Mesendoderm (in vitro differentiated cells): ENCODE measurements at regions not wholly inside any gene's neighbourhood (a gene's known extent, or its start where the extent isn't known, plus 50 kb on each side); places are given as distances from the start of the nearest gene placed in this dataset.

ENCODE experiments used
- DNase-seq: peaks from one replicate; pipeline ENCODE4 v3.0.0; 2013
- H2AK5ac ChIP-seq: 2 replicates; pipeline ENCODE4 v1.6.1; 2013; ENCODE audit warnings: low read length, inconsistent platforms
- H2BK120ac ChIP-seq: 2 replicates; pipeline ENCODE4 v1.6.1; 2013; ENCODE audit warnings: low read depth, mild to moderate bottlenecking, low read length, moderate library complexity, mixed read lengths
- H2BK15ac ChIP-seq: replicated peaks from 2 replicates; pipeline ENCODE4 v1.6.1; 2013; ENCODE audit warnings: low read depth, mild to moderate bottlenecking, moderate library complexity
- H2BK5ac ChIP-seq: 2 replicates; pipeline ENCODE4 v1.6.1; 2013; ENCODE audit warnings: low read length, inconsistent platforms
- H3K18ac ChIP-seq: 2 replicates; pipeline ENCODE4 v1.6.1; 2013; ENCODE audit warnings: mild to moderate bottlenecking, low read length, mixed read lengths
- H3K23ac ChIP-seq: one replicate; pipeline ENCODE4 v1.6.1; 2013; ENCODE audit warnings: low read length
- H3K27ac ChIP-seq: 2 replicates; pipeline ENCODE4 v1.5.1; 2013; ENCODE audit warnings: low read depth, mild to moderate bottlenecking, inconsistent platforms, low read length, moderate library complexity
- H3K27me3 ChIP-seq: 2 replicates; pipeline ENCODE4 v1.6.1; 2013; ENCODE audit warnings: low read length, control low read depth, mild to moderate bottlenecking, inconsistent platforms; ENCODE audit not compliant: insufficient read depth, poor library complexity
- H3K36me3 ChIP-seq: 2 replicates; pipeline ENCODE4 v1.6.1; 2013; ENCODE audit warnings: low read length, inconsistent platforms; ENCODE audit not compliant: control insufficient read depth, insufficient read depth
- H3K4ac ChIP-seq: one replicate; pipeline ENCODE4 v1.6.1; 2013; ENCODE audit warnings: low read depth, mild to moderate bottlenecking, low read length, moderate library complexity
- H3K4me1 ChIP-seq: 2 replicates; pipeline ENCODE4 v1.6.1; 2013; ENCODE audit warnings: low read depth, low read length, inconsistent platforms; ENCODE audit not compliant: control insufficient read depth
- H3K4me2 ChIP-seq: 2 replicates; pipeline ENCODE4 v1.6.1; 2013; ENCODE audit warnings: low read length
- H3K4me3 ChIP-seq: 2 replicates; pipeline ENCODE4 v1.5.1; 2013; ENCODE audit warnings: mild to moderate bottlenecking, low read length
- H3K56ac ChIP-seq: one replicate; pipeline ENCODE4 v1.6.1; 2013; ENCODE audit warnings: low read length
- H3K79me1 ChIP-seq: 2 replicates; pipeline ENCODE4 v1.6.1; 2013; ENCODE audit warnings: low read length, inconsistent platforms
- H3K79me2 ChIP-seq: 2 replicates; pipeline ENCODE4 v1.6.1; 2013; ENCODE audit warnings: mild to moderate bottlenecking, low read length; ENCODE audit not compliant: control insufficient read depth, insufficient read depth
- H3K9ac ChIP-seq: 2 replicates; pipeline ENCODE4 v1.6.1; 2013; ENCODE audit warnings: low read length, inconsistent platforms
- H4K5ac ChIP-seq: one replicate; pipeline ENCODE4 v1.6.1; 2013; ENCODE audit warnings: low read length
- H4K8ac ChIP-seq: one replicate; pipeline ENCODE4 v1.6.1; 2013; ENCODE audit warnings: low read depth, mild to moderate bottlenecking, control low read depth, low read length, moderate library complexity
- WGBS: extraction: QIAGEN DNeasy Blood & Tissue Kit; methylation state at CpG from one replicate; pipeline ENCODE4 v1.1.7; 2013; ENCODE audit warnings: low lambda C conversion rate, missing lambda C conversion rate; ENCODE audit not compliant: insufficient coverage; ENCODE audit errors: extremely low coverage; 5-methylcytosine and 5-hydroxymethylcytosine counted together

DNA sequence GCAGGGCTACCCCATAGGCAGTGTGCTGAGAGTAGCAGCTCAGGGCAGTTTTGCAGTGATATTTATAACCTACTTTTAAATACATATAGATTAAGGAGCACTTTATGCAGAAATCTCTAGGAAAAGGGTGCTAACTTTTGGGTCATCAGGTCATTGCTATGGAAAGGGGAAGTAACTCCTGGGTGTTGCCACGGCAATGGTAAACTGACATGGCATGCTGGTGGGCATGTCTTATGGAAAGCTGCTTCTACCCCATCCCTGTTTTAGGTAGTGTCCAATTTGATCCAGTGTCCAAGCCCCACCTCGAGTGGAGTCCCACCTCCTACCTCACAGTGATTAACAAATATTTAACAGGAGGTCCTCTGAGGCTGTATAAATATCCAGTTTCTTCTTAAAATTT, 56.8 kb upstream of the XPA start:
- H3K4me2 ChIP-seq, result no peak overlapping the region
- no peak overlapping the region for H4K8ac ChIP-seq
- H3K9ac ChIP-seq, result no peak overlapping the region
- H3K79me2 ChIP-seq, result no peaks in the 10 kb centered on the region
- H2BK15ac ChIP-seq, result no peak overlapping the region
- H3K36me3 ChIP-seq, result no peaks in the 10 kb centered on the region
- WGBS, result no CpG with 5 or more reads among the region's 2 CpGs
- no peak overlapping the region for H2BK5ac ChIP-seq
- no peak overlapping the region for H2AK5ac ChIP-seq
- no peak overlapping the region for H3K18ac ChIP-seq
- H3K79me1 ChIP-seq, result no peaks in the 10 kb centered on the region
- DNase-seq, result no peak
- no peaks in the 10 kb centered on the region for H3K4me1 ChIP-seq
- H3K4me3 ChIP-seq, result no peak overlapping the region
- no peak overlapping the region for H3K27ac ChIP-seq
- H3K23ac ChIP-seq, result no peak overlapping the region
- no peak overlapping the region for H3K4ac ChIP-seq
- H3K27me3 ChIP-seq, result no peaks in the 10 kb centered on the region
- H2BK120ac ChIP-seq, result no peak overlapping the region
- no peak overlapping the region for H3K56ac ChIP-seq
- H4K5ac ChIP-seq, result no peak overlapping the region

DNA sequence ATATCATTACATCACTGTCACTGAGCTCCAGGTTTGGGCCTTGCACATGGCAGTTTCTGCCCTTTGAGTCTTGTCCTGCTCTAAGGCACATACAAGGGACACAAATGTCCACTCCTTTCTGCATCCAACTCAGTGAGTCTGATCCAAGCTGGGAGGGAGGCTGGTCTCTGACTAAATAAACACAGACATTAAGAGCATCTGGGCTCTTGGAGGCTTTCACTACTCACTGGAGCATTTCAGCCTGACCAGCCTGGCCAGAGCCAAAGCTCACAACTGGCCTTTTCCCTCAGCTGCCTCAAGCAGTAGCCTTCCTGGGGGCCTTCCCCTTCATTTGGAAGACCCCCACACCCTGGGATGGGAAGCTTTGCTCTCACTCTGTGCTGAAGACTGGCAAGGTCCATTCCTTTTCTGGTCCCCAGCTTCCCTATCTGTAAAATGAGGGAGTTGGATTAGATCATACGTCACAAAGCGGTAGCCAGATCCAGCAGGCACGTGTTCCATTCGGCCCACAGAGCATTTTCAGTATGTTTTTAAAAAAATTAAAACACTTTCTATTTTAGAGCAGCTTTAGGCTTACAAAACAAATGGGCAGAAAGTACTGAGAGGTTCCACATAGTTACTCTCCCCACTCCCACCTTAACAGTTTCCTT, 58.6 kb upstream of the XPA start:
- H4K8ac ChIP-seq, result no peak overlapping the region
- no peak overlapping the region for H3K18ac ChIP-seq
- H3K4me1 ChIP-seq, result no peaks in the 10 kb centered on the region
- H3K56ac ChIP-seq, result no peak overlapping the region
- H3K79me1 ChIP-seq, result no peaks in the 10 kb centered on the region
- no CpG with 5 or more reads among the region's 4 CpGs for WGBS
- no peaks in the 10 kb centered on the region for H3K27me3 ChIP-seq
- no peak overlapping the region for H2BK15ac ChIP-seq
- H4K5ac ChIP-seq, result no peak overlapping the region
- H3K36me3 ChIP-seq, result no peaks in the 10 kb centered on the region
- H3K4ac ChIP-seq, result no peak overlapping the region
- H2BK5ac ChIP-seq, result no peak overlapping the region
- H3K23ac ChIP-seq, result no peak overlapping the region
- H2BK120ac ChIP-seq, result no peak overlapping the region
- no peak overlapping the region for H3K27ac ChIP-seq
- no peak overlapping the region for H3K4me2 ChIP-seq
- no peak for DNase-seq
- H3K79me2 ChIP-seq, result no peaks in the 10 kb centered on the region
- no peak overlapping the region for H2AK5ac ChIP-seq
- H3K4me3 ChIP-seq, result no peak overlapping the region
- H3K9ac ChIP-seq, result no peak overlapping the region

DNA sequence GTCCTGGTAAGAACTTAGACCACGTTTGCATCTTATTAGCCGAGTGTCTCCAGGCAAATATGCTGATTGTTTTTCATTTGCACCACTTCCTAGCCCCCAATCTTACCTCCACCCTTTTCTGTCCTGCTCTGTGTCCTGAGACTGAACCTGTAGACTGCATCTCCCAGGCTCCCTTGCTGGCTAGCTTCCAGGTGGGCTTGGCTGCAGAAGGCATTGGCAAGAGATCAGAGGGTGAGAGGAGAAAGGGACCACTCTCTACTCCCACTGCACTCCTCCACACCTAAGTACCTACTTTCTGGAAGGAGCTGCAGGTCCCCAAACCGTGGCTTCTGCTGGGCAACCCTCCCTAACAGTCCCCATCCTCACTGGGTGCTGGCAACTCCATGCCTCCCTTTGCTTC, 59.9 kb upstream of the XPA start:
- H3K56ac ChIP-seq, result no peak overlapping the region
- H2BK5ac ChIP-seq, result no peak overlapping the region
- no peak overlapping the region for H3K4me2 ChIP-seq
- no peak overlapping the region for H3K18ac ChIP-seq
- no peak overlapping the region for H3K4ac ChIP-seq
- no peak overlapping the region for H3K27ac ChIP-seq
- DNase-seq, result no peak
- WGBS, result no CpG with 5 or more reads among the region's 3 CpGs
- H3K4me1 ChIP-seq, result no peaks in the 10 kb centered on the region
- H2BK15ac ChIP-seq, result no peak overlapping the region
- no peaks in the 10 kb centered on the region for H3K36me3 ChIP-seq
- H3K23ac ChIP-seq, result no peak overlapping the region
- H4K8ac ChIP-seq, result no peak overlapping the region
- no peaks in the 10 kb centered on the region for H3K79me1 ChIP-seq
- no peaks in the 10 kb centered on the region for H3K79me2 ChIP-seq
- no peak overlapping the region for H3K4me3 ChIP-seq
- H4K5ac ChIP-seq, result no peak overlapping the region
- H2BK120ac ChIP-seq, result no peak overlapping the region
- no peak overlapping the region for H3K9ac ChIP-seq
- no peaks in the 10 kb centered on the region for H3K27me3 ChIP-seq
- no peak overlapping the region for H2AK5ac ChIP-seq

DNA sequence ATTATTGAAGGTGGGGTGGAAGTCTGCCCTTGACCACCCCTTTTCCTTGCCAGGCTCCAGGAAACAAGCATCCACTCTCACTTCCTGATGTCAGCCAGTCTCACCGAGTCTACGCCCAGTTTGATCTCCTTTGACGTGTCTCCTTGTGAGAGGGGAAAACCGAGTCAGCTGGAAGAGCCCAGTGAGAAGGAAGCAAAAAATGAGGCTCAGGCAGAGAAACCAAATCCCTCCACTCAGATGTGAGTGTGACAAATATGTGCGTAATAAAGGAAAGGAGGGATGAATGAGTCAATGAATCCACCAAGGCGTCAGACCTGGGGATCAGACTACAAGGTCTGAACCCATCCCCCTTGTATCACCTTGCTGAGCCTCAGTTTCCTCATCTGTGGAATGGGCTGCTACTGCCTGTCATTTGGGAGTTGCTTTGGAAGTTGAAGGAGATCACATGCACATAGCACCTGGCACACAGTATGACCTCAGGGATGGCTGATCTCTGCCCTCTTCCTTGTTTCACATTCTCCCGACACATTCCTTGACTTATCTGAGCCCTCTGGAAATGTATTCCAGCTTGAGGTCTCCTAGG, 61.3 kb upstream of the XPA start:
- no peak overlapping the region for H3K9ac ChIP-seq
- no peak overlapping the region for H3K4me3 ChIP-seq
- no peaks in the 10 kb centered on the region for H3K79me2 ChIP-seq
- H3K79me1 ChIP-seq, result no peaks in the 10 kb centered on the region
- H2BK15ac ChIP-seq, result no peak overlapping the region
- no peak overlapping the region for H3K4me2 ChIP-seq
- no CpG with 5 or more reads among the region's 7 CpGs for WGBS
- H2AK5ac ChIP-seq, result no peak overlapping the region
- no peak overlapping the region for H3K4ac ChIP-seq
- H4K5ac ChIP-seq, result no peak overlapping the region
- no peak overlapping the region for H3K23ac ChIP-seq
- no peak overlapping the region for H2BK120ac ChIP-seq
- H3K27ac ChIP-seq, result no peak overlapping the region
- H2BK5ac ChIP-seq, result no peak overlapping the region
- no peak overlapping the region for H4K8ac ChIP-seq
- no peaks in the 10 kb centered on the region for H3K4me1 ChIP-seq
- H3K18ac ChIP-seq, result no peak overlapping the region
- no peak for DNase-seq
- H3K27me3 ChIP-seq, result no peaks in the 10 kb centered on the region
- no peaks in the 10 kb centered on the region for H3K36me3 ChIP-seq
- no peak overlapping the region for H3K56ac ChIP-seq

DNA sequence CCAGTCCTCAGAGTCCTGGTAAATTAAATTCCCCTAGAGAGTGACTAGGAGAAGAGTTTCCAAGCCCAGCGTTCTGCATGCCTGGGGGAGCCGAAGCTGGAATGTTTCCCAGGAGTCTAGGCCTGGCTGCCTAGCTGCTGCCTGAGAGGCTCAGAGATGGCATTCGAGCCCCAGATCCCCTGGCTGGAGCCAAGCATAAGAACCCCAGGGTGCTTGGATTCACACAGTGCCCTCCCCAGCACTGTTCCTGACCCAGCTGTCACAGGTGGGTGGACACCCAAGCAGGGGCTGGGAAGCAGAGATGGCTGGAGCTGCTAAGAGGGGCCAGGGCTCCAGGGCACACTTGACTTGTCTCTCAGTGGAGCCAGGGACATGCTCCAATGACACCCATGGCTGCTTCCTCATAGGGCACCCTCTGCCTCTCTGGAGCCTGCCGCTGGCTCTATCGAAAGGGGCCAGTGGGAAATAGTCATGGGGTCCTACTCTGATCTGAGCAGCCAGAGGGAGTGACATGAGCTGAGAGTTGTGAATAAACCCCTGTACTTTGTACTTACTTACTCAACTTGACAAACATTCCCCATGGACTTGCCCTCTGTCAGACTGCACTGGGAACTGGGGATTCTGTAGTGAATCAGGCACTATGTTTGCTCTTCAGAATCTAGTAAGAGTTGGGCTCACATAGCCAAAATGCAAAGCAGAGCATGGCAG, 62.6 kb upstream of the XPA start:
- H3K79me1 ChIP-seq, result no peaks in the 10 kb centered on the region
- H2AK5ac ChIP-seq, result no peak overlapping the region
- H3K36me3 ChIP-seq, result no peaks in the 10 kb centered on the region
- no peak overlapping the region for H4K8ac ChIP-seq
- H3K4me3 ChIP-seq, result no peak overlapping the region
- H3K56ac ChIP-seq, result no peak overlapping the region
- no peak overlapping the region for H2BK5ac ChIP-seq
- H3K4me1 ChIP-seq, result no peaks in the 10 kb centered on the region
- H3K18ac ChIP-seq, result no peak overlapping the region
- H3K79me2 ChIP-seq, result no peaks in the 10 kb centered on the region
- WGBS, result no CpG with 5 or more reads among the region's 5 CpGs
- no peak overlapping the region for H3K4ac ChIP-seq
- no peak for DNase-seq
- H3K23ac ChIP-seq, result no peak overlapping the region
- H2BK15ac ChIP-seq, result no peak overlapping the region
- no peak overlapping the region for H3K27ac ChIP-seq
- no peak overlapping the region for H3K4me2 ChIP-seq
- H4K5ac ChIP-seq, result no peak overlapping the region
- no peaks in the 10 kb centered on the region for H3K27me3 ChIP-seq
- no peak overlapping the region for H2BK120ac ChIP-seq
- no peak overlapping the region for H3K9ac ChIP-seq
